ENCODE measurements at regions not wholly inside any gene's neighbourhood (a gene's known extent, or its start where the extent isn't known, plus 50 kb on each side); places are given as distances from the start of the nearest gene placed in this dataset.

DNA sequence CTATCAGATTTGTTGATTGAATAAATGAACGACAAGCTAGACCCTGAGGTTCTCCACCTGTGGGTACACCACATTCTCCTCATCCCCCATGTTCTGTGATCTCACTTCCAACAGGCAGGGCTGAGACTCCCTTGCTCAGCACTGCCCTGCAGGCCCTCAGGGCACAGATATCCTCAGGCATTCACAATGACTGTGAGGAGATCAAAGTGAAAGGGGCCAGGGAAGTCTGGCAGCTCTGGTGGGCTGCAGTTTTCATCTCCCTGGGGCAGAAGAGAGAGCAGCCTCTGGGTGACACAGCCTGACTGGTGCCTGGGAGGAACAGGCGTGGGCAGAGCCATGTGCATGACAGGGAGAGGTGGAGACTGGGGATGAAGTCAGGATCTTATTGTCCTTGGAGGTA, 142.4 kb upstream of the C9orf72 start:
- TF ChIP-seq, protein P1, sequence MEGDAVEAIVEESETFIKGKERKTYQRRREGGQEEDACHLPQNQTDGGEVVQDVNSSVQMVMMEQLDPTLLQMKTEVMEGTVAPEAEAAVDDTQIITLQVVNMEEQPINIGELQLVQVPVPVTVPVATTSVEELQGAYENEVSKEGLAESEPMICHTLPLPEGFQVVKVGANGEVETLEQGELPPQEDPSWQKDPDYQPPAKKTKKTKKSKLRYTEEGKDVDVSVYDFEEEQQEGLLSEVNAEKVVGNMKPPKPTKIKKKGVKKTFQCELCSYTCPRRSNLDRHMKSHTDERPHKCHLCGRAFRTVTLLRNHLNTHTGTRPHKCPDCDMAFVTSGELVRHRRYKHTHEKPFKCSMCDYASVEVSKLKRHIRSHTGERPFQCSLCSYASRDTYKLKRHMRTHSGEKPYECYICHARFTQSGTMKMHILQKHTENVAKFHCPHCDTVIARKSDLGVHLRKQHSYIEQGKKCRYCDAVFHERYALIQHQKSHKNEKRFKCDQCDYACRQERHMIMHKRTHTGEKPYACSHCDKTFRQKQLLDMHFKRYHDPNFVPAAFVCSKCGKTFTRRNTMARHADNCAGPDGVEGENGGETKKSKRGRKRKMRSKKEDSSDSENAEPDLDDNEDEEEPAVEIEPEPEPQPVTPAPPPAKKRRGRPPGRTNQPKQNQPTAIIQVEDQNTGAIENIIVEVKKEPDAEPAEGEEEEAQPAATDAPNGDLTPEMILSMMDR (IDR thresholded peaks at IDR 0.05), result no peak
- no peak for TF ChIP-seq EZH2phosphoT487 (IDR thresholded peaks at IDR 0.05)
- TF ChIP-seq EZH2 (IDR thresholded peaks at IDR 0.05), result no peak

All from neural progenitor cell (in vitro differentiated cells).